Fibroblast of mammary gland (primary cell): ENCODE measurements at regions not wholly inside any gene's neighbourhood (a gene's known extent, or its start where the extent isn't known, plus 50 kb on each side); places are given as distances from the start of the nearest gene placed in this dataset.
"Not testable (repeated sequence)": the region's sequence is repeated elsewhere in the genome, so short reads cannot be mapped to it uniquely, and the experiment has no call there.

ENCODE experiments used
- DNase-seq: peaks from one replicate; pipeline ENCODE4 v3.0.0-alpha.2; 2010; ENCODE audit warnings: low read depth
- H3K4me3 ChIP-seq: 2 replicates; pipeline ENCODE4 v1.5.1; 2011; ENCODE audit warnings: low read depth, mild to moderate bottlenecking, low read length, moderate library complexity; ENCODE audit not compliant: control insufficient read depth
- TF ChIP-seq, protein P1 (sequence below): conservative IDR thresholded peaks from 2 replicates; pipeline ENCODE4 v1.5.1; 2011; ENCODE audit warnings: low read depth, low read length, inconsistent platforms; ENCODE audit not compliant: control insufficient read depth, insufficient read depth

DNA sequence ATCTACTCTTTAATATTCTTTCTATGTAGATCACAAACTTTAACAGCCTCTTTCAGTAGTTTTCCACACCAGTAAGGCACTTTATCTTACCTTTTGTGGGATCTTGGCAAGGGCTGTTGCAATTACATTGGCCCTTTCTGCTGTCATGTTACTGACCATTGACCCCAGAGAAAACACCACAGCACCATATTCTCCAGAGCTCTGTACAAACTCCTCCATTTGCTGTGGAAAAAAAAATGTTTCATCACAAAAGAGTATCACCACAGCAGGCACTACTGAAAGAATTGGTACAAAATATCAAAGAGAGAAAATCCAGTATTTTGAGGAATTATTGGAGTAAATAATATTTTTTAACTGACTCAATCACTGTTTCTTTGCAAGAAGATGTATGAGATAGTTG, 62.3 kb upstream of the UGT2A3 start:
- DNase-seq = not testable (repeated sequence)

DNA sequence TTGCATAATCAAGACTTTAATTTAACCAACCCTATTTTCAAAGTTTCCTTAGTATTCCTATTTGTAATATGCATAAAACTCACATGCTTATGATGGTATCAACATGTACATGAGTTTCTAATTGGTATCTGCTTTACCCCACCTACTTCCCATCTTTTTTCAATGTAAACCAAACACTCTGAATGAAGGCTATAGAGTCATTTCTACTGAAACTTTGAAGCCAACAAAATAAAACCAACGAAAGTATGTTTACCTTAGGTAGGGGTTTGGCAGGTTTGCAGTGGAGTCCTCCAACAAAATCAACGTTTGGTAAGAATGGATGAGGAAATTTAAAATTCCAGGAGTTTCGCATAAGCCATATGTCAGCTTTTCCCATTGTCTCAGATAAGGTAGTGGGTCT, 66.4 kb upstream of the UGT2A3 start:
- H3K4me3 ChIP-seq, DNase-seq: not testable (repeated sequence)

More for the DNA sequence above, 62.3 kb upstream of the UGT2A3 start:
- H3K4me3 ChIP-seq = not testable (repeated sequence)

GRCh38 chr4:69019538-69020461, 68.2 kb upstream of the UGT2A3 start:
- not testable (repeated sequence) for H3K4me3 ChIP-seq, DNase-seq

DNA sequence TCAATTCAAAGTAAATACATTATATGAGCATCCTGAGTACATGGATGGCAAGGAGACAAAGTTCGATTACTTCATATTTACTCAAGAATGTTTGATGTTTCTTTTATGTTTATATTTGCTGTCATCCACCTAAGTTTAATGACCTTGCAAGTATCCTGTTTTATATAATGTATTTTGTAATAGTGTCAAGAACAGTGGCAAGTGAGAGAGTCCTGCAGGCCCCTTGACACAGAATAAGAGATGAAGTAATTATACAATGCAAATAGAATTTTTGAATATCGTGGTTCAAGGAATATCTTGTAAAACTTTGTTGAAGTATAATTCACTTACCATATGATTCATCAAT, 68.8 kb upstream of the UGT2A3 start:
- DNase-seq, H3K4me3 ChIP-seq: not testable (repeated sequence)

- H3K4me3 ChIP-seq = no peak overlapping the region
- TF ChIP-seq, protein P1, sequence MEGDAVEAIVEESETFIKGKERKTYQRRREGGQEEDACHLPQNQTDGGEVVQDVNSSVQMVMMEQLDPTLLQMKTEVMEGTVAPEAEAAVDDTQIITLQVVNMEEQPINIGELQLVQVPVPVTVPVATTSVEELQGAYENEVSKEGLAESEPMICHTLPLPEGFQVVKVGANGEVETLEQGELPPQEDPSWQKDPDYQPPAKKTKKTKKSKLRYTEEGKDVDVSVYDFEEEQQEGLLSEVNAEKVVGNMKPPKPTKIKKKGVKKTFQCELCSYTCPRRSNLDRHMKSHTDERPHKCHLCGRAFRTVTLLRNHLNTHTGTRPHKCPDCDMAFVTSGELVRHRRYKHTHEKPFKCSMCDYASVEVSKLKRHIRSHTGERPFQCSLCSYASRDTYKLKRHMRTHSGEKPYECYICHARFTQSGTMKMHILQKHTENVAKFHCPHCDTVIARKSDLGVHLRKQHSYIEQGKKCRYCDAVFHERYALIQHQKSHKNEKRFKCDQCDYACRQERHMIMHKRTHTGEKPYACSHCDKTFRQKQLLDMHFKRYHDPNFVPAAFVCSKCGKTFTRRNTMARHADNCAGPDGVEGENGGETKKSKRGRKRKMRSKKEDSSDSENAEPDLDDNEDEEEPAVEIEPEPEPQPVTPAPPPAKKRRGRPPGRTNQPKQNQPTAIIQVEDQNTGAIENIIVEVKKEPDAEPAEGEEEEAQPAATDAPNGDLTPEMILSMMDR = peak; percentile 11
- no peak for DNase-seq
Measured at GRCh38 chr4:69025191-69025998, 70.9 kb upstream of the UGT2B7 start.

GRCh38 chr4:69025999-69026387, 70.3 kb upstream of the UGT2B7 start:
- H3K4me3 ChIP-seq = no peak overlapping the region
- TF ChIP-seq, protein P1 = no peak
- DNase-seq = no peak

DNA sequence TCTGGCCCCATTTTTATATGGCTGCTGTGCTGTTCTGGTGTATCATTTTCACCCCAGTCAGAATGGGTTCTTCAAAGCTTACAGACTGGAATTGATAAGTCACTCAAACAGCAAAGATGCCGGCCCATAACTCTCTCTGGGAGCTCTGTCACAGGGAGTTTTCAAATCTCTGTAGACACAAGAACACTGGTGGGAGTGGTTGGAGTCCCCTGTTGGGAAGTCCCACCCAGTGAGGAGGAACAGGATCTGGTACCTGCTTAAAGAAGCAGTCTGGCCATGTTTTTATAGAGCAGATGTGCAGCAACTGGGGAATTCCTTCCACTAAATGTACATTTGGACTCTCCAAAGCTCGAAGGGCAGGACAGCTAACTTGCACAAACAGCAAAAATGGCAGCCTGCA, 69.3 kb upstream of the UGT2B7 start:
- TF ChIP-seq, protein P1 = no peak
- DNase-seq = no peak
- H3K4me3 ChIP-seq = no peak overlapping the region

- no peak overlapping the region for H3K4me3 ChIP-seq
- DNase-seq = no peak
- TF ChIP-seq, protein P1 = no peak
Measured at GRCh38 chr4:69030326-69030725, 65.9 kb upstream of the UGT2B7 start.
